HepG2 (cell line): ENCODE measurements at regions not wholly inside any gene's neighbourhood (a gene's known extent, or its start where the extent isn't known, plus 50 kb on each side); places are given as distances from the start of the nearest gene placed in this dataset.
A peak's percentile ranks its signal among the peaks of the same experiment; 100 is the strongest.

Experiments used
- HNRNPK ChIP-seq: fragments of 200-400 bp; formaldehyde crosslinking; IDR thresholded peaks from 2 replicates; pipeline ENCODE4 v1.6.1; 2018; ENCODE audit warnings: low read length, low read depth, moderate library complexity, mild to moderate bottlenecking; ENCODE audit not compliant: poor library complexity, severe bottlenecking
- HNRNPLL ChIP-seq: fragments of 200-400 bp; formaldehyde crosslinking; IDR thresholded peaks from 2 replicates; pipeline ENCODE4 v1.6.1; 2017; ENCODE audit warnings: mild to moderate bottlenecking, low read depth, low read length; ENCODE audit not compliant: poor library complexity, severe bottlenecking
- HOXA7 ChIP-seq: sonication (generic); formaldehyde crosslinking; IDR thresholded peaks from 2 replicates; pipeline ENCODE4 v1.8.1; 2022; ENCODE audit warnings: mild to moderate bottlenecking, missing genetic modification reagents, moderate library complexity
- SALL2 ChIP-seq: sonication (generic); formaldehyde crosslinking; IDR thresholded peaks from 2 replicates; pipeline ENCODE4 v1.8.1; 2023; ENCODE audit warnings: mild to moderate bottlenecking, missing genetic modification reagents, inconsistent platforms
- SP4 ChIP-seq: sonication (generic); formaldehyde crosslinking; IDR thresholded peaks from 2 replicates; pipeline ENCODE4 v1.8.1; 2023; ENCODE audit warnings: mild to moderate bottlenecking, missing genetic modification reagents
- SSRP1 ChIP-seq: IDR thresholded peaks from 2 replicates; pipeline ENCODE4 v1.6.1; 2016; ENCODE audit warnings: control low read depth
- TCF7L2 ChIP-seq: IDR thresholded peaks from 2 replicates; pipeline ENCODE4 v1.6.1; 2011; ENCODE audit warnings: mild to moderate bottlenecking, low read depth, low read length, moderate library complexity
- U2AF2 ChIP-seq: fragments of 200-400 bp; formaldehyde crosslinking; IDR thresholded peaks from 2 replicates; pipeline ENCODE4 v1.6.1; 2017; ENCODE audit warnings: low read depth, mild to moderate bottlenecking, low read length
- XRCC5 ChIP-seq: fragments of 200-400 bp; formaldehyde crosslinking; optimal IDR thresholded peaks from 2 replicates; pipeline ENCODE3; 2017; ENCODE audit warnings: mild to moderate bottlenecking, low read length
- YY1 ChIP-seq: IDR thresholded peaks from 2 replicates; pipeline ENCODE4 v1.6.1; 2011; ENCODE audit warnings: low read length, low read depth, moderate library complexity, mild to moderate bottlenecking; ENCODE audit not compliant: insufficient read depth, insufficient replicate concordance
- ZBTB38 ChIP-seq: sonication (generic); formaldehyde crosslinking; IDR thresholded peaks from 2 replicates; pipeline ENCODE4 v1.5.1; 2020; ENCODE audit warnings: mild to moderate bottlenecking, missing genetic modification reagents
- ZFX ChIP-seq: sonication (generic); formaldehyde crosslinking; IDR thresholded peaks from 2 replicates; pipeline ENCODE4 v1.4.0; 2020; ENCODE audit warnings: mild to moderate bottlenecking, low read depth, missing genetic modification reagents, moderate library complexity
- ZNF251 ChIP-seq: sonication (generic); formaldehyde crosslinking; IDR thresholded peaks from 2 replicates; pipeline ENCODE4 v1.9.0; 2021; ENCODE audit warnings: mild to moderate bottlenecking, missing genetic modification reagents
- ZNF253 ChIP-seq: sonication (generic); formaldehyde crosslinking; IDR thresholded peaks from 2 replicates; pipeline ENCODE4 v1.8.0; 2022; ENCODE audit warnings: mild to moderate bottlenecking, missing genetic modification reagents, borderline replicate concordance
- ZNF260 ChIP-seq: sonication (generic); formaldehyde crosslinking; IDR thresholded peaks from 2 replicates; pipeline ENCODE4 v1.4.0; 2020; ENCODE audit warnings: missing genetic modification reagents, low read depth, mild to moderate bottlenecking, borderline replicate concordance
- ZNF724P ChIP-seq: sonication (generic); formaldehyde crosslinking; IDR thresholded peaks from 2 replicates; pipeline ENCODE4 v1.8.0; 2022; ENCODE audit warnings: missing genetic modification reagents, borderline replicate concordance
- ZNF777 ChIP-seq: sonication (generic); formaldehyde crosslinking; IDR thresholded peaks from 2 replicates; pipeline ENCODE4 v1.4.0; 2020; ENCODE audit warnings: missing genetic modification reagents
- TF ChIP-seq, protein P1 (sequence below): fragments of 450-650 bp; IDR thresholded peaks from 2 replicates; pipeline ENCODE4 v1.6.1; 2016
- TF ChIP-seq, protein P2 (sequence below): IDR thresholded peaks from 2 replicates; pipeline ENCODE4 v1.6.1; 2016; ENCODE audit warnings: missing compliant biosample characterization, missing genetic modification reagents, borderline replicate concordance
- TF ChIP-seq, protein P3 (sequence below): sonication (generic); formaldehyde crosslinking; IDR thresholded peaks from 2 replicates; pipeline ENCODE4 v1.4.0; 2020; ENCODE audit warnings: missing genetic modification reagents, borderline replicate concordance
- TF ChIP-seq, protein P4 (sequence below): sonication (generic); formaldehyde crosslinking; IDR thresholded peaks from 2 replicates; pipeline ENCODE4 v1.4.0; 2020; ENCODE audit warnings: missing genetic modification reagents
- TF ChIP-seq, protein P5 (sequence below), 2 experiments: sonication (generic) in 1 of 2; formaldehyde crosslinking in 1 of 2; IDR thresholded peaks; 2 replicates each; pipeline versions ENCODE4 v1.4.0 to v1.6.1; 2018 to 2020; ENCODE audit warnings: missing genetic modification reagents in 2 of 2, borderline replicate concordance in 1 of 2, low read depth in 1 of 2, mild to moderate bottlenecking in 1 of 2, missing biosample characterization in 1 of 2

DNA sequence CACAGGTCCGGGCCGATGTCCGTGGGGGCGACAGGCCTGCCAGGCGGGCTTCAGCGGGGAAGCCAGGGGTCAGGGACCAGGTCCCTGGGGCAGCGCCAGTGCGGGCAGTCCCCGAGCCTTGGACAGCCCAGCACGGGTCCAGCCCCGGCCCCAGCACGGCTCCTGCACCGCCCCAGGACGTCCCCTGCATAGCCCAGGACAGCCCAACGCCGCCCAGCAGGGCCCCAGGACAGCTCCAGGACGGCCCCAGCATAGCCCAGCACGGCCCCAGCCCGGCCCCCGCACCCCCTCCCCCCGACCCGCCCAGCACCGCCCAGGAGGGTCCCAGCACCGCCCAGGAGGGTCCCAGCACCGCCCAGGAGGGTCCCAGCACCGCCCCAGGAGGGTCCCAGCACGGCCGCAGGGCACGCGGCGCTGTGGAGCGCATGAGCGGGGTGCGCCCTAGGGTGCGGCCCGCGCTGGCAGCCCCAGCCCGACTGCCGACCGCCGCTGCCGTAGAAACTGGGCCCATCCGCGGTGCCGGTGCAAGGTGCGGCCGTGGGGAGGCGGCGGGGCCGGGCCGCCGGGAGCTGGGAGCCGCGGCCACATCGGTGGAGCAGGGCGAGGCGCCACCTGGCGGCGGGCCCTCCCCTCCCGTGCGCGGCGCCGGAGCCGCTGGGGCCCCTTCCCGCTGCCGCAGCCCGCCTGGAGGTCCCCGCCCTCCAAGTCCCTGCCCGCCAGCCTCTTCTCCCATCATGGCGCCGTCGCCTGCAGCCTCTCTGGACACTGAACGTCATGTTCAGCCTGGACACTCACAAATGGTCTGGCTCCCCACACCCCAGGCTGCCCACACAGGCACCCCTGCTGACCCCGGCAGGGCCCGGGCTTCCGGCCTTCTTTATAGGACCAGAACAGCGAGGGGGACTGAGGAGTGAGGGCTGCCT, 106.8 kb upstream of the NKX1-1 start (continued):
- peak; percentile 88 for TF ChIP-seq ZFX (CRISPR knock-in tag)
- TF ChIP-seq, protein P1, sequence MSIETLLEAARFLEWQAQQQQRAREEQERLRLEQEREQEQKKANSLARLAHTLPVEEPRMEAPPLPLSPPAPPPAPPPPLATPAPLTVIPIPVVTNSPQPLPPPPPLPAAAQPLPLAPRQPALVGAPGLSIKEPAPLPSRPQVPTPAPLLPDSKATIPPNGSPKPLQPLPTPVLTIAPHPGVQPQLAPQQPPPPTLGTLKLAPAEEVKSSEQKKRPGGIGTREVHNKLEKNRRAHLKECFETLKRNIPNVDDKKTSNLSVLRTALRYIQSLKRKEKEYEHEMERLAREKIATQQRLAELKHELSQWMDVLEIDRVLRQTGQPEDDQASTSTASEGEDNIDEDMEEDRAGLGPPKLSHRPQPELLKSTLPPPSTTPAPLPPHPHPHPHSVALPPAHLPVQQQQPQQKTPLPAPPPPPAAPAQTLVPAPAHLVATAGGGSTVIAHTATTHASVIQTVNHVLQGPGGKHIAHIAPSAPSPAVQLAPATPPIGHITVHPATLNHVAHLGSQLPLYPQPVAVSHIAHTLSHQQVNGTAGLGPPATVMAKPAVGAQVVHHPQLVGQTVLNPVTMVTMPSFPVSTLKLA = no peak
- TF ChIP-seq U2AF2 = no peak
- TF ChIP-seq ZNF253 (CRISPR knock-in tag) = no peak
- no peak for TF ChIP-seq ZNF724P (CRISPR knock-in tag)
- TF ChIP-seq, protein P2, sequence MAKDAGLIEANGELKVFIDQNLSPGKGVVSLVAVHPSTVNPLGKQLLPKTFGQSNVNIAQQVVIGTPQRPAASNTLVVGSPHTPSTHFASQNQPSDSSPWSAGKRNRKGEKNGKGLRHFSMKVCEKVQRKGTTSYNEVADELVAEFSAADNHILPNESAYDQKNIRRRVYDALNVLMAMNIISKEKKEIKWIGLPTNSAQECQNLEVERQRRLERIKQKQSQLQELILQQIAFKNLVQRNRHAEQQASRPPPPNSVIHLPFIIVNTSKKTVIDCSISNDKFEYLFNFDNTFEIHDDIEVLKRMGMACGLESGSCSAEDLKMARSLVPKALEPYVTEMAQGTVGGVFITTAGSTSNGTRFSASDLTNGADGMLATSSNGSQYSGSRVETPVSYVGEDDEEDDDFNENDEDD (CRISPR knock-in tag) = peak; percentile 19; the same call in 1 of the 2 replicates
- TF ChIP-seq ZNF777 = 0 out of 2 replicates have a peak, but pooled peaks have one; percentile 26
- peak; percentile 26; the same call in 1 of the 2 replicates for TF ChIP-seq SALL2 (CRISPR knock-in tag)
- TF ChIP-seq, protein P3, sequence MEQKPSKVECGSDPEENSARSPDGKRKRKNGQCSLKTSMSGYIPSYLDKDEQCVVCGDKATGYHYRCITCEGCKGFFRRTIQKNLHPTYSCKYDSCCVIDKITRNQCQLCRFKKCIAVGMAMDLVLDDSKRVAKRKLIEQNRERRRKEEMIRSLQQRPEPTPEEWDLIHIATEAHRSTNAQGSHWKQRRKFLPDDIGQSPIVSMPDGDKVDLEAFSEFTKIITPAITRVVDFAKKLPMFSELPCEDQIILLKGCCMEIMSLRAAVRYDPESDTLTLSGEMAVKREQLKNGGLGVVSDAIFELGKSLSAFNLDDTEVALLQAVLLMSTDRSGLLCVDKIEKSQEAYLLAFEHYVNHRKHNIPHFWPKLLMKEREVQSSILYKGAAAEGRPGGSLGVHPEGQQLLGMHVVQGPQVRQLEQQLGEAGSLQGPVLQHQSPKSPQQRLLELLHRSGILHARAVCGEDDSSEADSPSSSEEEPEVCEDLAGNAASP (CRISPR knock-in tag) = no peak
- no peak for TF ChIP-seq TCF7L2
- TF ChIP-seq, protein P4, sequence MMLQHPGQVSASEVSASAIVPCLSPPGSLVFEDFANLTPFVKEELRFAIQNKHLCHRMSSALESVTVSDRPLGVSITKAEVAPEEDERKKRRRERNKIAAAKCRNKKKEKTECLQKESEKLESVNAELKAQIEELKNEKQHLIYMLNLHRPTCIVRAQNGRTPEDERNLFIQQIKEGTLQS (CRISPR knock-in tag) = no peak
- no peak for TF ChIP-seq HOXA7 (CRISPR knock-in tag)
- TF ChIP-seq, protein P5, sequence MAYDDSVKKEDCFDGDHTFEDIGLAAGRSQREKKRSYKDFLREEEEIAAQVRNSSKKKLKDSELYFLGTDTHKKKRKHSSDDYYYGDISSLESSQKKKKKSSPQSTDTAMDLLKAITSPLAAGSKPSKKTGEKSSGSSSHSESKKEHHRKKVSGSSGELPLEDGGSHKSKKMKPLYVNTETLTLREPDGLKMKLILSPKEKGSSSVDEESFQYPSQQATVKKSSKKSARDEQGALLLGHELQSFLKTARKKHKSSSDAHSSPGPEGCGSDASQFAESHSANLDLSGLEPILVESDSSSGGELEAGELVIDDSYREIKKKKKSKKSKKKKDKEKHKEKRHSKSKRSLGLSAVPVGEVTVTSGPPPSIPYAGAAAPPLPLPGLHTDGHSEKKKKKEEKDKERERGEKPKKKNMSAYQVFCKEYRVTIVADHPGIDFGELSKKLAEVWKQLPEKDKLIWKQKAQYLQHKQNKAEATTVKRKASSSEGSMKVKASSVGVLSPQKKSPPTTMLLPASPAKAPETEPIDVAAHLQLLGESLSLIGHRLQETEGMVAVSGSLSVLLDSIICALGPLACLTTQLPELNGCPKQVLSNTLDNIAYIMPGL (CRISPR knock-in tag; IDR thresholded peaks at IDR 0.05; ENCODE audit: borderline replicate concordance in 1 of 2, low read depth in 1 of 2) = peak in 1 of 2 experiments; percentile 54; a peak in 2 of 4 replicates
- TF ChIP-seq SP4 (CRISPR knock-in tag) = peak; percentile 33; the same call in 1 of the 2 replicates
- TF ChIP-seq ZNF251 (CRISPR knock-in tag) = no peak
- TF ChIP-seq HNRNPLL = peak; percentile 70
- TF ChIP-seq XRCC5 = peak; percentile 31
- TF ChIP-seq SSRP1 = no peak
- TF ChIP-seq ZBTB38 = 0 out of 2 replicates have a peak, but pooled peaks have one; percentile 15
- no peak for TF ChIP-seq HNRNPK
- peak; percentile 72 for TF ChIP-seq YY1
- no peak for TF ChIP-seq ZNF260 (CRISPR knock-in tag)
